SK-N-SH (cell line): ENCODE measurements at regions not wholly inside any gene's neighbourhood (a gene's known extent, or its start where the extent isn't known, plus 50 kb on each side); places are given as distances from the start of the nearest gene placed in this dataset.

Experiments
- CTCF ChIA-PET: fragments of 300-600, 350-600 bp; formaldehyde crosslinking; extraction: SDS; loops from one replicate; lab custom pipeline; 2021; lab: Yijun Ruan, JAX
- POLR2A ChIA-PET: fragments of 350-600 bp; sonication (Branson Sonifier 250); formaldehyde crosslinking; extraction: SDS; loops from one replicate; lab custom pipeline; 2020; ENCODE audit warnings: antibody characterized with exemption, inconsistent platforms; lab: Yijun Ruan, JAX
- DNase-seq: peaks from one replicate; pipeline ENCODE4 v3.0.0; 2012
- H2AFZ ChIP-seq: fragments of 200-600 bp; sonication (generic); 2 replicates; pipeline ENCODE4 v1.8.1; 2016; ENCODE audit warnings: antibody characterized with exemption, mild to moderate bottlenecking, low read depth
- H3F3A ChIP-seq: fragments of 200-600 bp; sonication (generic); replicated peaks from 2 replicates; pipeline ENCODE3; 2016; ENCODE audit warnings: antibody characterized with exemption, mild to moderate bottlenecking; ENCODE audit not compliant: insufficient read depth
- H3K27ac ChIP-seq, 2 experiments: fragments of 200-500 bp in 1 of 2; fragments of 200-600 bp in 1 of 2; sonication (Bioruptor generic) in 1 of 2; sonication (generic), shearing (Covaris generic) in 1 of 2; 2 replicates each; pipeline versions ENCODE4 v1.5.1 to v1.6.1; 2014 to 2016; ENCODE audit warnings: low read depth in 2 of 2, inconsistent platforms in 1 of 2, low read length in 1 of 2, mild to moderate bottlenecking in 1 of 2, mixed read lengths in 1 of 2
- H3K27me3 ChIP-seq: fragments of 200-600 bp; sonication (generic), shearing (Covaris generic); 2 replicates; pipeline ENCODE4 v1.6.1; 2016; ENCODE audit warnings: mixed run types; ENCODE audit not compliant: insufficient read depth
- H3K36me3 ChIP-seq, 2 experiments: fragments of 200-500 bp in 1 of 2; fragments of 200-600 bp in 1 of 2; sonication (Bioruptor generic) in 1 of 2; sonication (generic) in 1 of 2; replicated peaks in 1 of 2; 2 replicates each; pipeline versions ENCODE3 to v1.5.1; 2014 to 2016; ENCODE audit warnings: low read length in 1 of 2, mild to moderate bottlenecking in 1 of 2; ENCODE audit not compliant: insufficient read depth in 2 of 2, control insufficient read depth in 1 of 2
- H3K4me1 ChIP-seq, 2 experiments: fragments of 200-500 bp in 1 of 2; fragments of 200-600 bp in 1 of 2; sonication (Bioruptor generic) in 1 of 2; sonication (generic), shearing (Covaris generic) in 1 of 2; 2 replicates each; pipeline versions ENCODE4 v1.5.1 to v1.6.1; 2014 to 2016; ENCODE audit warnings: low read depth in 1 of 2, low read length in 1 of 2, mixed run types in 1 of 2; ENCODE audit not compliant: insufficient read depth in 2 of 2, control insufficient read depth in 1 of 2
- H3K4me2 ChIP-seq: fragments of 200-600 bp; sonication (generic), shearing (Covaris generic); 2 replicates; pipeline ENCODE4 v1.6.1; 2017; ENCODE audit warnings: mixed run types
- H3K4me3 ChIP-seq, 2 experiments: fragments of 200-500 bp in 1 of 2; fragments of 200-600 bp in 1 of 2; sonication (Bioruptor generic) in 1 of 2; sonication (generic), shearing (Covaris generic) in 1 of 2; 2 replicates each; pipeline versions ENCODE4 v1.5.1 to v1.8.1; 2014 to 2016; ENCODE audit warnings: low read depth in 2 of 2, inconsistent platforms in 1 of 2, low read length in 1 of 2, mild to moderate bottlenecking in 1 of 2, mixed read lengths in 1 of 2, moderate library complexity in 1 of 2
- H3K79me2 ChIP-seq: fragments of 200-600 bp; sonication (generic); 2 replicates; pipeline ENCODE4 v1.8.1; 2017; ENCODE audit warnings: mild to moderate bottlenecking; ENCODE audit not compliant: insufficient read depth
- H3K9ac ChIP-seq: fragments of 200-600 bp; sonication (generic); 2 replicates; pipeline ENCODE4 v1.6.1; 2017; ENCODE audit warnings: mixed run types
- H3K9me2 ChIP-seq: fragments of 200-600 bp; sonication (generic); 2 replicates; pipeline ENCODE4 v1.6.1; 2017; ENCODE audit warnings: mixed run types
- H3K9me3 ChIP-seq: fragments of 200-600 bp; sonication (generic); 2 replicates; pipeline ENCODE4 v1.6.1; 2017; ENCODE audit warnings: mixed run types, mild to moderate bottlenecking, moderate library complexity
- H4K20me1 ChIP-seq: fragments of 200-600 bp; sonication (generic); 2 replicates; pipeline ENCODE4 v1.6.1; 2017; ENCODE audit warnings: mild to moderate bottlenecking, mixed run types; ENCODE audit not compliant: insufficient read depth
- CHD2 ChIP-seq: fragments of 150-350 bp; IDR thresholded peaks from 2 replicates; pipeline ENCODE4 v1.6.1; 2018; ENCODE audit warnings: low read length; ENCODE audit not compliant: partially characterized antibody
- ELF1 ChIP-seq: IDR thresholded peaks from 2 replicates; pipeline ENCODE4 v1.4.0; 2012
- EP300 ChIP-seq, 2 experiments: IDR thresholded peaks; 2 replicates each; pipeline versions ENCODE4 v1.4.0 to v1.6.1; 2012; ENCODE audit warnings: borderline replicate concordance in 1 of 2, low read depth in 1 of 2, low read length in 1 of 2
- FOSL2 ChIP-seq: IDR thresholded peaks from 2 replicates; pipeline ENCODE4 v1.4.0; 2012; ENCODE audit warnings: low read depth, mild to moderate bottlenecking, moderate library complexity, borderline replicate concordance
- FOXM1 ChIP-seq: IDR thresholded peaks from 2 replicates; pipeline ENCODE4 v1.4.0; 2012; ENCODE audit warnings: low read depth, mild to moderate bottlenecking
- GATA2 ChIP-seq: sonication (generic); formaldehyde crosslinking; IDR thresholded peaks from 2 replicates; pipeline ENCODE4 v1.5.0; 2020; ENCODE audit warnings: mild to moderate bottlenecking, missing genetic modification reagents
- MEF2A ChIP-seq: IDR thresholded peaks from 2 replicates; pipeline ENCODE4 v1.4.0; 2012; ENCODE audit warnings: low read depth, borderline replicate concordance
- MXI1 ChIP-seq: IDR thresholded peaks from 2 replicates; pipeline ENCODE4 v1.6.1; 2012; ENCODE audit warnings: mild to moderate bottlenecking, low read depth, low read length, improper control_type of control experiment
- NFIC ChIP-seq: IDR thresholded peaks from 2 replicates; pipeline ENCODE4 v1.4.0; 2012; ENCODE audit warnings: borderline replicate concordance
- POLR2AphosphoS5 ChIP-seq: IDR thresholded peaks from 2 replicates; pipeline ENCODE4 v1.6.1; 2012; ENCODE audit warnings: low read depth, low read length
- RAD21 ChIP-seq: IDR thresholded peaks from 2 replicates; pipeline ENCODE4 v1.6.1; 2012; ENCODE audit warnings: mild to moderate bottlenecking, low read length
- RXRA ChIP-seq: IDR thresholded peaks from 2 replicates; pipeline ENCODE4 v1.4.0; 2012; ENCODE audit warnings: low read depth, mild to moderate bottlenecking, borderline replicate concordance
- SIN3A ChIP-seq: IDR thresholded peaks from 2 replicates; pipeline ENCODE4 v1.6.1; 2012; ENCODE audit warnings: low read depth, mild to moderate bottlenecking, low read length, moderate library complexity, borderline replicate concordance
- SMC3 ChIP-seq: IDR thresholded peaks from 2 replicates; pipeline ENCODE4 v1.6.1; 2012; ENCODE audit warnings: low read depth, low read length, improper control_type of control experiment
- TAF1 ChIP-seq: IDR thresholded peaks from 2 replicates; pipeline ENCODE4 v1.6.1; 2012; ENCODE audit warnings: low read depth, mild to moderate bottlenecking, low read length, moderate library complexity, borderline replicate concordance
- TEAD4 ChIP-seq: IDR thresholded peaks from 2 replicates; pipeline ENCODE4 v1.4.0; 2012; ENCODE audit warnings: mild to moderate bottlenecking, borderline replicate concordance; ENCODE audit not compliant: insufficient read depth
- YY1 ChIP-seq: IDR thresholded peaks from 2 replicates; pipeline ENCODE4 v1.4.0; 2012; ENCODE audit warnings: low read depth, mild to moderate bottlenecking
- WGBS: methylation state at CpG from one replicate; pipeline ENCODE4 v1.1.6; 2017; ENCODE audit warnings: low lambda C conversion rate; 5-methylcytosine and 5-hydroxymethylcytosine counted together
- TF ChIP-seq, protein P1 (sequence below): IDR thresholded peaks from 2 replicates; pipeline ENCODE4 v1.6.1; 2012; ENCODE audit warnings: mild to moderate bottlenecking, low read depth, low read length, moderate library complexity
- TF ChIP-seq, protein P2 (sequence below): fragments of 150-350 bp; IDR thresholded peaks from 2 replicates; pipeline ENCODE4 v1.6.1; 2016; ENCODE audit warnings: mild to moderate bottlenecking, low read depth, low read length
- TF ChIP-seq, protein P3 (sequence below): IDR thresholded peaks from 2 replicates; pipeline ENCODE4; 2012
- TF ChIP-seq, protein P4 (sequence below): IDR thresholded peaks from 2 replicates; pipeline ENCODE4 v1.4.0; 2012; ENCODE audit warnings: low read depth, borderline replicate concordance

DNA sequence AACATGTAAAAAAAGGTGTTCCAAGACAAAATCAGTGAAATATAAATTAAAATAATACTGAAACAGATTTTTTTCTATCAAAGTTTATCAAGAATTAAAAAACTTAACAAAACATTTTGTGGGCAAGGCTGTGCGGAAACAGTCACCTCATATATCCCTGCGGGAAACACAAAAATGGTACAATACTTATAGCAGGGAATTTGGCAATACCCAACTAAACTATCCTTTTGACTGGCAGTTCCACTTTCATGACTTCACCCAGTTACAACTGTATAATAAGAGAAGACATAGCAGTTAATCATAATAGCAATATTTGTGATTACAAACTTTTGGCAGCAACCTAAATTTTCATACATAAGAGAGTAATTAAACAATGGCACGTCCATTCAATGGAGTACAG is 121.5 kb upstream of the EGLN3 start:
- DNase-seq = no peak
- no peaks in the 10 kb centered on the region for H3K79me2 ChIP-seq
- H3K9me2 ChIP-seq = no peaks in the 10 kb centered on the region
- ChIA-PET CTCF (no interaction called here), POLR2A (no interaction called here)
- 77% methylated on average over 3 of the region's 3 CpGs for WGBS
- no peak overlapping the region for H3K9ac ChIP-seq
- TF ChIP-seq FOSL2 (no peak), FOXM1 (no peak), ELF1 (no peak), TAF1 (no peak), POLR2AphosphoS5 (no peak)
- H3K27me3 ChIP-seq = no peaks in the 10 kb centered on the region; the same call in 1 of the 2 replicates
- no peaks in the 10 kb centered on the region for H3K36me3 ChIP-seq
- no peaks in the 10 kb centered on the region; a peak in 1 of 4 replicates for H3K4me1 ChIP-seq
- H2AFZ ChIP-seq = no peak overlapping the region
- no peaks in the 10 kb centered on the region for H4K20me1 ChIP-seq
- no peaks in the 10 kb centered on the region for H3F3A ChIP-seq
- no peak overlapping the region for H3K4me3 ChIP-seq
- H3K9me3 ChIP-seq = no peaks in the 10 kb centered on the region
- H3K4me2 ChIP-seq = no peak overlapping the region
- no peak overlapping the region for H3K27ac ChIP-seq

DNA sequence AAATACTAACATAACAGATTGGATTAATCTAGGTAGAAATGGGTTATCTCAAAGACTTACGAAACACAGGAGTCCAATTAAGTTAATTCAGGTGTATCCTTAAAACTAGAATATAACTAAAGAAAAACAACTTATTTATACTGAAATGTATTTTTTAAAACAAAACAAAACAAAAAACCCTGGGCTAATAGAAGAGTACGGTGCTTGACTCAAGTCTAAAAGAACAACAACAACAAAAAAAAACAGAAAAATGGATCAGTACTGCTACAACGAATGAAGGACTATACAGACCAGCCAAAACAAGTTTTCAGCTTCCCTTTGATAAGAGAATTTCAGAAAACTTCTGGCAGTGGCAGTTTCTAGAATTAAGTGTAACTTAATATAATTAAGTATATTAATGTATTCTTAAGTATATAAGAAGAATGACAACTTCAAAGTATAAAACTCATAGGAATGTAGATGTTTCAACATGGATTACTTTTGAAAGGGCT is 120.1 kb upstream of the EGLN3 start:
- POLR2A ChIA-PET = no interaction called here
- no peak overlapping the region for H3K4me3 ChIP-seq
- H3K9me3 ChIP-seq = no peaks in the 10 kb centered on the region
- H3K4me1 ChIP-seq = no peaks in the 10 kb centered on the region; a peak in 1 of 4 replicates
- H3K79me2 ChIP-seq = no peaks in the 10 kb centered on the region
- H3F3A ChIP-seq = no peaks in the 10 kb centered on the region
- H3K9ac ChIP-seq = no peak overlapping the region
- no peak overlapping the region for H3K4me2 ChIP-seq
- H3K36me3 ChIP-seq = no peaks in the 10 kb centered on the region
- TF ChIP-seq, protein P1, sequence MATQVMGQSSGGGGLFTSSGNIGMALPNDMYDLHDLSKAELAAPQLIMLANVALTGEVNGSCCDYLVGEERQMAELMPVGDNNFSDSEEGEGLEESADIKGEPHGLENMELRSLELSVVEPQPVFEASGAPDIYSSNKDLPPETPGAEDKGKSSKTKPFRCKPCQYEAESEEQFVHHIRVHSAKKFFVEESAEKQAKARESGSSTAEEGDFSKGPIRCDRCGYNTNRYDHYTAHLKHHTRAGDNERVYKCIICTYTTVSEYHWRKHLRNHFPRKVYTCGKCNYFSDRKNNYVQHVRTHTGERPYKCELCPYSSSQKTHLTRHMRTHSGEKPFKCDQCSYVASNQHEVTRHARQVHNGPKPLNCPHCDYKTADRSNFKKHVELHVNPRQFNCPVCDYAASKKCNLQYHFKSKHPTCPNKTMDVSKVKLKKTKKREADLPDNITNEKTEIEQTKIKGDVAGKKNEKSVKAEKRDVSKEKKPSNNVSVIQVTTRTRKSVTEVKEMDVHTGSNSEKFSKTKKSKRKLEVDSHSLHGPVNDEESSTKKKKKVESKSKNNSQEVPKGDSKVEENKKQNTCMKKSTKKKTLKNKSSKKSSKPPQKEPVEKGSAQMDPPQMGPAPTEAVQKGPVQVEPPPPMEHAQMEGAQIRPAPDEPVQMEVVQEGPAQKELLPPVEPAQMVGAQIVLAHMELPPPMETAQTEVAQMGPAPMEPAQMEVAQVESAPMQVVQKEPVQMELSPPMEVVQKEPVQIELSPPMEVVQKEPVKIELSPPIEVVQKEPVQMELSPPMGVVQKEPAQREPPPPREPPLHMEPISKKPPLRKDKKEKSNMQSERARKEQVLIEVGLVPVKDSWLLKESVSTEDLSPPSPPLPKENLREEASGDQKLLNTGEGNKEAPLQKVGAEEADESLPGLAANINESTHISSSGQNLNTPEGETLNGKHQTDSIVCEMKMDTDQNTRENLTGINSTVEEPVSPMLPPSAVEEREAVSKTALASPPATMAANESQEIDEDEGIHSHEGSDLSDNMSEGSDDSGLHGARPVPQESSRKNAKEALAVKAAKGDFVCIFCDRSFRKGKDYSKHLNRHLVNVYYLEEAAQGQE = no peak
- TF ChIP-seq MXI1 (no peak), FOSL2 (no peak), ELF1 (no peak), RAD21 (no peak), GATA2 (CRISPR knock-in tag) (no peak), YY1 (no peak), RXRA (no peak), EP300 (IDR thresholded peaks at IDR 0.05; ENCODE audit: borderline replicate concordance in 1 of 2, low read depth in 1 of 2, low read length in 1 of 2) (no peak), FOXM1 (no peak), TEAD4 (no peak), CHD2 (no peak), NFIC (no peak), SMC3 (no peak), MEF2A (no peak), SIN3A (no peak)
- TF ChIP-seq, protein P2, sequence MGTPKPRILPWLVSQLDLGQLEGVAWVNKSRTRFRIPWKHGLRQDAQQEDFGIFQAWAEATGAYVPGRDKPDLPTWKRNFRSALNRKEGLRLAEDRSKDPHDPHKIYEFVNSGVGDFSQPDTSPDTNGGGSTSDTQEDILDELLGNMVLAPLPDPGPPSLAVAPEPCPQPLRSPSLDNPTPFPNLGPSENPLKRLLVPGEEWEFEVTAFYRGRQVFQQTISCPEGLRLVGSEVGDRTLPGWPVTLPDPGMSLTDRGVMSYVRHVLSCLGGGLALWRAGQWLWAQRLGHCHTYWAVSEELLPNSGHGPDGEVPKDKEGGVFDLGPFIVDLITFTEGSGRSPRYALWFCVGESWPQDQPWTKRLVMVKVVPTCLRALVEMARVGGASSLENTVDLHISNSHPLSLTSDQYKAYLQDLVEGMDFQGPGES = no peak
- TF ChIP-seq, protein P3, sequence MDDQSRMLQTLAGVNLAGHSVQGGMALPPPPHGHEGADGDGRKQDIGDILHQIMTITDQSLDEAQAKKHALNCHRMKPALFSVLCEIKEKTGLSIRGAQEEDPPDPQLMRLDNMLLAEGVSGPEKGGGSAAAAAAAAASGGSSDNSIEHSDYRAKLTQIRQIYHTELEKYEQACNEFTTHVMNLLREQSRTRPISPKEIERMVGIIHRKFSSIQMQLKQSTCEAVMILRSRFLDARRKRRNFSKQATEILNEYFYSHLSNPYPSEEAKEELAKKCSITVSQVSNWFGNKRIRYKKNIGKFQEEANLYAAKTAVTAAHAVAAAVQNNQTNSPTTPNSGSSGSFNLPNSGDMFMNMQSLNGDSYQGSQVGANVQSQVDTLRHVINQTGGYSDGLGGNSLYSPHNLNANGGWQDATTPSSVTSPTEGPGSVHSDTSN = no peak
- TF ChIP-seq, protein P4, sequence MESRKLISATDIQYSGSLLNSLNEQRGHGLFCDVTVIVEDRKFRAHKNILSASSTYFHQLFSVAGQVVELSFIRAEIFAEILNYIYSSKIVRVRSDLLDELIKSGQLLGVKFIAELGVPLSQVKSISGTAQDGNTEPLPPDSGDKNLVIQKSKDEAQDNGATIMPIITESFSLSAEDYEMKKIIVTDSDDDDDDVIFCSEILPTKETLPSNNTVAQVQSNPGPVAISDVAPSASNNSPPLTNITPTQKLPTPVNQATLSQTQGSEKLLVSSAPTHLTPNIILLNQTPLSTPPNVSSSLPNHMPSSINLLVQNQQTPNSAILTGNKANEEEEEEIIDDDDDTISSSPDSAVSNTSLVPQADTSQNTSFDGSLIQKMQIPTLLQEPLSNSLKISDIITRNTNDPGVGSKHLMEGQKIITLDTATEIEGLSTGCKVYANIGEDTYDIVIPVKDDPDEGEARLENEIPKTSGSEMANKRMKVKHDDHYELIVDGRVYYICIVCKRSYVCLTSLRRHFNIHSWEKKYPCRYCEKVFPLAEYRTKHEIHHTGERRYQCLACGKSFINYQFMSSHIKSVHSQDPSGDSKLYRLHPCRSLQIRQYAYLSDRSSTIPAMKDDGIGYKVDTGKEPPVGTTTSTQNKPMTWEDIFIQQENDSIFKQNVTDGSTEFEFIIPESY = no peak
- TF ChIP-seq, all 33 proteins: peak for 0
- no peak for DNase-seq
- H3K9me2 ChIP-seq = no peaks in the 10 kb centered on the region
- no peak overlapping the region for H3K27ac ChIP-seq
- CTCF ChIA-PET = interaction anchor here (1.0 to 1.9 kb wide), 2 partner anchors 10 to 27 kb away, joined by 3 to 6 read pairs; no protein-coding TSS in a partner anchor
- H2AFZ ChIP-seq = no peak overlapping the region
- peaks cover under 1% of the 10 kb centered on the region; the same call in 1 of the 2 replicates for H3K27me3 ChIP-seq
- no peaks in the 10 kb centered on the region for H4K20me1 ChIP-seq
- 33% methylated on average over 3 of the region's 3 CpGs for WGBS
